COR-L47 (cell line): ENCODE measurements at regions not wholly inside any gene's neighbourhood (a gene's known extent, or its start where the extent isn't known, plus 50 kb on each side); places are given as distances from the start of the nearest gene placed in this dataset.
"Not testable (repeated sequence)": the region's sequence is repeated elsewhere in the genome, so short reads cannot be mapped to it uniquely, and the experiment has no call there.

Experiments used
- DNase-seq: peaks from one replicate; lab custom pipeline; 2025; lab: John Stamatoyannopoulos, UW

GRCh38 chr1:149229813-149230212 is 126.5 kb upstream of the NBPF9 start:
- DNase-seq = not testable (repeated sequence)

GRCh38 chr1:149234926-149235914 is 131.9 kb upstream of the NBPF9 start:
- not testable (repeated sequence) for DNase-seq

- not testable (repeated sequence) for DNase-seq
Measured at GRCh38 chr1:149237515-149237914, 134.2 kb upstream of the NBPF9 start.

- not testable (repeated sequence) for DNase-seq
Measured at GRCh38 chr1:149239897-149240508, 136.7 kb upstream of the NBPF9 start.

GRCh38 chr1:149240530-149240929 is 137.2 kb upstream of the NBPF9 start:
- DNase-seq = not testable (repeated sequence)

GRCh38 chr1:149241272-149241671 is 137.9 kb upstream of the NBPF9 start:
- DNase-seq = not testable (repeated sequence)

GRCh38 chr1:149243572-149243971 is 140.2 kb upstream of the NBPF9 start:
- DNase-seq = not testable (repeated sequence)

- DNase-seq = not testable (repeated sequence)
Measured at GRCh38 chr1:149244621-149245020, 141.3 kb upstream of the NBPF9 start.

GRCh38 chr1:149246212-149246611 is 142.9 kb upstream of the NBPF9 start:
- DNase-seq = not testable (repeated sequence)

GRCh38 chr1:149248610-149249009 is 145.3 kb upstream of the NBPF9 start:
- DNase-seq = not testable (repeated sequence)

- not testable (repeated sequence) for DNase-seq
Measured at GRCh38 chr1:149249850-149250467, 146.6 kb upstream of the NBPF9 start.

- DNase-seq = not testable (repeated sequence)
Measured at GRCh38 chr1:149254894-149255847, 151.8 kb upstream of the NBPF9 start.

- DNase-seq = not testable (repeated sequence)
Measured at GRCh38 chr1:149260284-149260683, 156.9 kb upstream of the NBPF9 start.

GRCh38 chr1:149260736-149261340 is 157.5 kb upstream of the NBPF9 start:
- not testable (repeated sequence) for DNase-seq

GRCh38 chr1:149267287-149267686 is 163.9 kb upstream of the NBPF9 start:
- DNase-seq = not testable (repeated sequence)

GRCh38 chr1:149269001-149269702 is 165.8 kb upstream of the NBPF9 start:
- not testable (repeated sequence) for DNase-seq

GRCh38 chr1:149269833-149270232 is 166.5 kb upstream of the NBPF9 start:
- DNase-seq = not testable (repeated sequence)

GRCh38 chr1:149274493-149274892 is 171.1 kb upstream of the NBPF9 start:
- DNase-seq = not testable (repeated sequence)

GRCh38 chr1:149275802-149276201 is 172.5 kb upstream of the NBPF9 start:
- DNase-seq = not testable (repeated sequence)

- DNase-seq = not testable (repeated sequence)
Measured at GRCh38 chr1:149276496-149276895, 173.1 kb upstream of the NBPF9 start.
